B cell (primary cell): ENCODE measurements at regions not wholly inside any gene's neighbourhood (a gene's known extent, or its start where the extent isn't known, plus 50 kb on each side); places are given as distances from the start of the nearest gene placed in this dataset.

Experiments
- ATAC-seq: fragments of 200-7000 bp; cut with Tn5 transposase; one replicate; pipeline ENCODE4 v1.10.0; 2021; ENCODE audit warnings: low read depth, mild to moderate bottlenecking, moderate number of reproducible peaks, moderate library complexity
- CTCF ChIA-PET: fragments of 350-600 bp; sonication (Branson Sonifier 250); formaldehyde crosslinking; loops from one replicate; lab custom pipeline; 2021; ENCODE audit warnings: antibody characterized with exemption, inconsistent platforms; lab: Charles Lee
- POLR2A ChIA-PET: fragments of 350-600 bp; sonication (Branson Sonifier 250); formaldehyde crosslinking; loops from one replicate; lab custom pipeline; 2021; ENCODE audit warnings: antibody characterized with exemption; lab: Charles Lee
- DNase-seq: peaks from one replicate; pipeline ENCODE4 v3.0.0; 2013
- H2AFZ ChIP-seq: 2 replicates; pipeline ENCODE4 v1.6.1; 2012; ENCODE audit warnings: mild to moderate bottlenecking, low read depth, low read length; ENCODE audit not compliant: insufficient read depth, poor library complexity, severe bottlenecking
- H3K27ac ChIP-seq, 2 donors: 1 replicate in 1 of 2; 2 replicates in 1 of 2; pipeline ENCODE4 v1.5.1; 2012 to 2013; ENCODE audit warnings: low read length in 2 of 2, mild to moderate bottlenecking in 2 of 2, moderate library complexity in 1 of 2
- H3K27me3 ChIP-seq, 4 experiments: fragments of 200-600 bp in 1 of 4; sonication (generic) in 1 of 4; replicated peaks in 1 of 4; 1 replicate in 2 of 4; 2 replicates in 2 of 4; pipeline versions ENCODE4 v1.6.1 to v1.7.0; 2013 to 2016; ENCODE audit warnings: low read length in 3 of 4, mild to moderate bottlenecking in 2 of 4, mixed read lengths in 1 of 4, moderate library complexity in 1 of 4; ENCODE audit not compliant: insufficient read depth in 4 of 4, control insufficient read depth in 3 of 4; ENCODE audit errors: control extremely low read depth in 1 of 4
- H3K36me3 ChIP-seq, 2 experiments: replicated peaks in 1 of 2; 1 replicate in 1 of 2; 2 replicates in 1 of 2; pipeline versions ENCODE4 v1.6.1 to v1.7.1; 2013; ENCODE audit warnings: low read length in 1 of 2; ENCODE audit not compliant: insufficient read depth in 2 of 2, control insufficient read depth in 1 of 2; ENCODE audit errors: control extremely low read depth in 1 of 2, extremely low read depth in 1 of 2
- H3K4me1 ChIP-seq, 2 donors: fragments of 200-600 bp in 1 of 2; sonication (generic) in 1 of 2; 1 replicate in 1 of 2; 2 replicates in 1 of 2; pipeline versions ENCODE4 v1.5.1 to v1.6.1; 2013 to 2017; ENCODE audit warnings: low read length in 2 of 2; ENCODE audit not compliant: control insufficient read depth in 2 of 2, insufficient read depth in 2 of 2
- H3K4me2 ChIP-seq: replicated peaks from 2 replicates; pipeline ENCODE3; 2012; ENCODE audit warnings: mild to moderate bottlenecking, low read depth, low read length; ENCODE audit not compliant: poor library complexity, severe bottlenecking
- H3K4me3 ChIP-seq, 5 experiments: fragments of 200-600 bp in 1 of 5; sonication (generic) in 1 of 5; 1 replicate in 3 of 5; 2 replicates in 2 of 5; pipeline versions ENCODE4 v1.5.1 to v1.7.0; 2011 to 2016; ENCODE audit warnings: low read length in 4 of 5, mild to moderate bottlenecking in 4 of 5, low read depth in 2 of 5, control low read depth in 1 of 5, moderate library complexity in 1 of 5; ENCODE audit not compliant: insufficient read depth in 1 of 5; ENCODE audit errors: control extremely low read depth in 1 of 5, extremely low read depth in 1 of 5
- H3K79me2 ChIP-seq: fragments of 200-600 bp; sonication (generic); one replicate; pipeline ENCODE4 v1.6.0; 2016; ENCODE audit warnings: low read length; ENCODE audit not compliant: control insufficient read depth, insufficient read depth
- H3K9ac ChIP-seq: fragments of 200-600 bp; sonication (generic); 2 replicates; pipeline ENCODE4 v1.6.1; 2017; ENCODE audit warnings: mild to moderate bottlenecking, low read length, moderate library complexity
- H3K9me3 ChIP-seq, 3 donors: one replicate each; pipeline versions ENCODE4 v1.6.1 to v1.7.1; 2013; ENCODE audit warnings: low read length in 2 of 3; ENCODE audit not compliant: control insufficient read depth in 2 of 3, insufficient read depth in 1 of 3; ENCODE audit errors: control extremely low read depth in 1 of 3
- H4K20me1 ChIP-seq: 2 replicates; pipeline ENCODE4 v1.6.0; 2012; ENCODE audit warnings: mild to moderate bottlenecking, low read length; ENCODE audit not compliant: insufficient read depth, control insufficient read depth, poor library complexity, severe bottlenecking
- H3K27ac Mint-ChIP-seq: one replicate; pipeline ENCODE4 v1.8.0; 2021; ENCODE audit warnings: mixed read lengths
- H3K27me3 Mint-ChIP-seq: one replicate; pipeline ENCODE4 v1.8.0; 2021; ENCODE audit warnings: mixed read lengths
- H3K4me1 Mint-ChIP-seq: one replicate; pipeline ENCODE4 v1.8.0; 2021; ENCODE audit warnings: mixed read lengths
- H3K4me3 Mint-ChIP-seq: one replicate; pipeline ENCODE4 v1.8.0; 2021; ENCODE audit warnings: mixed read lengths
- H3K9me3 Mint-ChIP-seq: one replicate; pipeline ENCODE4 v1.8.0; 2022; ENCODE audit warnings: mixed read lengths; ENCODE audit not compliant: insufficient read depth
- EZH2 ChIP-seq: IDR thresholded peaks from 2 replicates; pipeline ENCODE4 v1.6.1; 2012; ENCODE audit warnings: borderline replicate concordance, low read depth, mild to moderate bottlenecking, moderate library complexity, low read length; ENCODE audit not compliant: insufficient read depth, poor library complexity, severe bottlenecking
- WGBS: methylation state at CpG from one replicate; pipeline ENCODE4 v1.1.5; 2013; ENCODE audit warnings: missing lambda C conversion rate; ENCODE audit not compliant: insufficient coverage; 5-methylcytosine and 5-hydroxymethylcytosine counted together
- intact Hi-C: fragments of 100-400 bp; cut with micrococcal nuclease; formaldehyde crosslinking; loops from one replicate; pipeline ENCODE4 v1.10.0; 2022
- TF ChIP-seq, protein P1 (sequence below): fragments of 200-600 bp; IDR thresholded peaks from one replicate; pipeline ENCODE4 v1.8.0; 2022; ENCODE audit warnings: antibody characterized with exemption, mild to moderate bottlenecking

DNA sequence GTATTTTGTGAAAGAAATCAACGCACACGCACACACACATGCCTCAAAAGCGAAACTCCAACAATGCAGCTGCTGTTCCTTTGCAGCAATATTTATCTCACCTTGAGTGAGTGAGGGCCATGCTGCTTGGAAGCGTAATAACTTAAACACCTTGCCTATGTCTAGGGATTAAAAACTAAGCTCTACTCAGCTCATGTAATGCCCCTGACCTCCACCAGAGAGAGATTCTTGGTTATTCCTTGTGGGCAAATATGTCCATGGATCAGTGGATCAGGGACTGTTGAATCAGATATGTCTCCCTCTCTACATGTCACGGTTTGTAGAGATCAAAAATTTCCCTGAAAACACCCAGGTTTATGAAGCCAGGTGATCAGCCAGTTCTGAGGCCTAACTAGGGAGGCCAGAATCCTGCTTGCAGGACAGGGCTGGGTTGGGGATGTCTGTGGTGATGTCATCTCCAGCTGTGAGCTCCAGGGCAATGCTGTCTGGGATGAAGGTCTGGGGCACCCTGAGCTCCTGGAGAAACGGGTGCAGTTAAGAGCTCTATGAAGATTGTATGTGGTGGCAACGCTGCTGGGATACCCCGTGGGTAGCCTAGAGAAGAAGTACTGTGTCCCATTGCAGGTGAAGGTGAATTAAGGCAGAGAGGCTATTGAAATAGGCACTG, 149.4 kb downstream of the KCNJ12 start:
- Histone ChIP-seq H3K4me2 (no peak overlapping the region), H3K79me2 (no peaks in the 10 kb centered on the region), H3K36me3 (no peaks in the 10 kb centered on the region), H3K27me3 (peaks cover 0 to 8% (median 0%) of the 10 kb centered on the region in 4 experiments), H2AFZ (no peak overlapping the region), H3K9ac (no peak overlapping the region), H4K20me1 (no peaks in the 10 kb centered on the region), H3K27ac (no peak overlapping the region), H3K9me3 (no peaks in the 10 kb centered on the region), H3K4me1 (no peaks in the 10 kb centered on the region), H3K4me3 (no peak overlapping the region)
- CTCF ChIA-PET, result interaction anchor here (0.5 to 3.7 kb wide), 3 partner anchors 10 to 445 kb away, joined by 3 to 13 read pairs (median 5); no protein-coding TSS in a partner anchor
- no peak overlapping the region for H3K27ac Mint-ChIP-seq
- no peak for DNase-seq
- peaks cover 13% of the 10 kb centered on the region for H3K27me3 Mint-ChIP-seq
- TF ChIP-seq EZH2, result no peak
- TF ChIP-seq, protein P1, sequence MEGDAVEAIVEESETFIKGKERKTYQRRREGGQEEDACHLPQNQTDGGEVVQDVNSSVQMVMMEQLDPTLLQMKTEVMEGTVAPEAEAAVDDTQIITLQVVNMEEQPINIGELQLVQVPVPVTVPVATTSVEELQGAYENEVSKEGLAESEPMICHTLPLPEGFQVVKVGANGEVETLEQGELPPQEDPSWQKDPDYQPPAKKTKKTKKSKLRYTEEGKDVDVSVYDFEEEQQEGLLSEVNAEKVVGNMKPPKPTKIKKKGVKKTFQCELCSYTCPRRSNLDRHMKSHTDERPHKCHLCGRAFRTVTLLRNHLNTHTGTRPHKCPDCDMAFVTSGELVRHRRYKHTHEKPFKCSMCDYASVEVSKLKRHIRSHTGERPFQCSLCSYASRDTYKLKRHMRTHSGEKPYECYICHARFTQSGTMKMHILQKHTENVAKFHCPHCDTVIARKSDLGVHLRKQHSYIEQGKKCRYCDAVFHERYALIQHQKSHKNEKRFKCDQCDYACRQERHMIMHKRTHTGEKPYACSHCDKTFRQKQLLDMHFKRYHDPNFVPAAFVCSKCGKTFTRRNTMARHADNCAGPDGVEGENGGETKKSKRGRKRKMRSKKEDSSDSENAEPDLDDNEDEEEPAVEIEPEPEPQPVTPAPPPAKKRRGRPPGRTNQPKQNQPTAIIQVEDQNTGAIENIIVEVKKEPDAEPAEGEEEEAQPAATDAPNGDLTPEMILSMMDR, result no peak
- ATAC-seq, result no peak
- intact Hi-C loops, result no loop called here
- POLR2A ChIA-PET, result no interaction called here
- H3K4me1 Mint-ChIP-seq, result no peaks in the 10 kb centered on the region
- no peaks in the 10 kb centered on the region for H3K9me3 Mint-ChIP-seq
- H3K4me3 Mint-ChIP-seq, result no peak overlapping the region
- 92% methylated on average over 4 of the region's 8 CpGs for WGBS

DNA sequence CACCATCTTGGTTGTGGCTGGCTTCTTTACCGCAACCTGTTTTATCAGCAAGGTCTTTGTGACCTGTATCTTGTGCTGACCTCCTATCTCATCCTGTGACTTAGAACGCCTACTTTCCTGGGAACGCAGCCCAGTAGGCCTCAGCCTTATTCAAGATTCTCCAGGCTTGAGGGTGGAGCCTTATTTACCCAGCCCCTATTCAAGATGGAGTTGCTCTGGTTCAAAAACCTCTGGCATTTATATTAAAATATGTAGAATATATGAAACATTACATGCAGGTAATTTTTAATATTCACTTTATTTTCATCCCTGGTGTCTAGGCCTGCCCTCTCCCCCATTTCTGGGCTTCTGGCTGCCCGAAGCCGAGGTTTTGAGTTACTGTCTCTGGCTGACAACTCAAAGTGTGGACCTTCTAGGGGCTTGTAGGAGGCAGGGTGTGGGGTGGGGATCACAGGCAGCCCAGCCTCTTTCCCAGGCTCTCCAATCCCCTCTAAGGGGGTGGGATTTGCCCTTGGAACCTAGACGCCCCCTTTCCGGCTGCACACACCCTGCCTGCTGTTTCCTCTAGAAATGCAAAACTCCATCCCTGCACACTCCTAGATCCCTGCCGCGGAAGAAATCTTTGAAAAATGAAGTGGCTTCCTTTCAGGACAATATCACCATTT, 152.0 kb downstream of the KCNJ12 start:
- Histone ChIP-seq H3K79me2 (no peaks in the 10 kb centered on the region), H3K4me2 (no peak overlapping the region), H3K9me3 (no peaks in the 10 kb centered on the region), H3K4me1 (no peaks in the 10 kb centered on the region), H3K4me3 (no peak overlapping the region), H3K36me3 (no peaks in the 10 kb centered on the region), H3K27ac (no peak overlapping the region), H4K20me1 (no peaks in the 10 kb centered on the region), H3K27me3 (peaks cover 0 to 3% (median 0%) of the 10 kb centered on the region in 4 experiments), H2AFZ (no peak overlapping the region), H3K9ac (no peak overlapping the region)
- ATAC-seq, result no peak
- POLR2A ChIA-PET, result no interaction called here
- WGBS, result 87% methylated on average over 5 of the region's 9 CpGs
- Mint-ChIP-seq H3K27me3 (peaks cover 9% of the 10 kb centered on the region), H3K9me3 (no peaks in the 10 kb centered on the region), H3K4me3 (no peak overlapping the region), H3K4me1 (no peaks in the 10 kb centered on the region), H3K27ac (no peak overlapping the region)
- TF ChIP-seq EZH2, result no peak
- TF ChIP-seq, protein P1, result no peak
- intact Hi-C loops, result no loop called here
- CTCF ChIA-PET, result no interaction called here
- DNase-seq, result no peak
